ENCODE measurements at regions not wholly inside any gene's neighbourhood (a gene's known extent, or its start where the extent isn't known, plus 50 kb on each side); places are given as distances from the start of the nearest gene placed in this dataset.
"Not testable (repeated sequence)": the region's sequence is repeated elsewhere in the genome, so short reads cannot be mapped to it uniquely, and the experiment has no call there.

- DNase-seq, result no peak
Measured at GRCh38 chr14:22233377-22233776, 355.6 kb downstream of the DAD1 start.

DNA sequence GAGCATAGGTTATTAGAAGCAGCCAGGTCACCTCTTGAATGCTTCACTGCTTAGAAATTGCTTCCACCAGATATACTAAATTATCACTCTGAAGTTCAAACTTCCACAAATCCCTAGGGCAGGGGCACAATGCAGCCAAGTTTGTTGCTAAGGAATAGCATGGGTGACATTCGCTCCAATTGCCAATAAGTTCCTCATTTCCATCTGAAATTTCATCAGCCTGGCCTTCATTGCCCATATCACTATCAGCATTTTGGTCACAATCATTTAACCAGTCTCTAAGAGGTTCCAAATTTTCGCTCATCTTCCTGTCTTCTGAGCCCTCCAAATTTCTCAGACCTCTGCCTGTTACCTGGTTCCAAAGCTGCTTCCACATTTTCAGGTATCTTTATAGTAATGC is 356.1 kb downstream of the DAD1 start:
- no peak for DNase-seq

DNA sequence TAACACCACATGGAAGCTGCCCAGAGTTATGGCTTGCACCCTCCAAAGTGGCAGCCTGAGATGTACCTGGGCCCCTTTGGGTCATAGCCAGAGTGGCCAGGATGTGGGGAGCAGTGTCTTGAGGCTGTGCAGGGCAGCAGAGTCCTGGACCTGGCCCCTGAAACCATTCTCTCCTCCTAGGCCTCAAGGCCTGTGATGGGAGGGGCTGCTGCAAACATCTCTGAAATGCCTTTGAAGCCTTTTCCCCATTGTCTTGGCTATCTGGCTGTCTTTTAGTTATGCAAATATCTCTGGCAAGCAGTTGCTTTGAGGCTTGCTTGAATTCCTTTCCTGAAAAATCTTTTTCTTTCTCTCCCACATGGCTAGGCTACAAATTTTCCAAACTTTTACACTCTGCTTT is 356.5 kb downstream of the DAD1 start:
- no peak for DNase-seq

DNA sequence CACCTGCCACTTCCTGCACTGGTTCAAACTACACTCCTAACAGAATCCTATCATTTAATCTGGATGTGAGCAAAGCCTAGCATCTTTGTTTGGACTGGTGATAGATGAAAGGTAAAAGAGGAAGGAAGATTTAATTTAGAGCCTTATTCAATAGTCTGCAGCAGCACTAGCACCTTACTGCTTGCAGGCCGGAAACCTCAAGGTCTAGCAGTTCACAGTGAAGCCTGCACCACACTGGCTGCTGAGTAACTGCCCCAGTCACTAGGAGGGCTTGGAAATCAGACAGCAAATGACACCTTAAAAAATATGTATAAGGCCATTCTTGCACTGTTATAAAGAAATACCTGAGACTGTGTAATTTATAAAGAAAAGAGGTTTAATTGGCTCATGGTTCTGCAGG is 358.0 kb downstream of the DAD1 start:
- no peak for DNase-seq

DNA sequence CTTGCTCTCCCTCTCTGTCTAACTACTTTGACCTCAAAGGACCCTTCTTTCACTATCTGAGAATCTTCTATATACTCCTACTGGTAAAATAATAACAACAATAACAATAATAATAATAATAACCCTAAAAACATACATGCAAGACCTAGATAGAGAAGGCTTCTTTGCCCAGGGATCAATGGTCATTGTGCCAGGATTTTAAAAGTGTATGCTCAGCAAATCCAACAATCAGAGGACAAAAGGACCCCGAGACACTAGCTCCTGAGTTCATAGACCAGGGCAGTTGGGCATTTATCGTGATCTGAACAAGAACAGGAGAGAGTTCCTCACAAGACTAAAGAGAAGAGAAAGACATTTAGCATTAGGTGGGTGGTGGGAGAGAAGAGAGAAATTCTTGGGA is 358.5 kb downstream of the DAD1 start:
- no peak for DNase-seq

- no peak for DNase-seq
Measured at GRCh38 chr14:22227084-22227483, 361.9 kb downstream of the DAD1 start.

GRCh38 chr14:22226381-22226780 is 362.6 kb downstream of the DAD1 start:
- DNase-seq, result peak in 1 of 2 experiments; percentile 19

- DNase-seq, result no peak
Measured at GRCh38 chr14:22225516-22226140, 363.4 kb downstream of the DAD1 start.

DNA sequence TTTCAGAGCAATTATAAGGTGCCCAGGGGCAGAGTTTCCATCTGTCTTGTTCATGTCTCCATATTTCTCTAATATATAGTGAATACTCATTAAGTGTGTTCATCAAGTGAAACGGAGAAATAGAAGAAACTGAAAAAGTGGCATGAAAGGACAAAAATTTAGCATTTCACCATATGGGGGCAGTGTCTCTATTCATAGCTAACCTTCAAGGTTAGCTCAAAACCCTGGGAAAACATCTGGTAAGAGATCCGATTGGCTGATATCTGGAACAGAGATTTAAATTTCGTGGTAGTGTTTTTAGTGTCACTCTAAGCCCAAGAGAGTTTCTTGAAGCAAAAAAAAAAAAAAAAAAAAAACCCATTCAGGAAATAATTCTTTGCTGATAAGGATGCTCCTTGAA is 367.5 kb downstream of the DAD1 start:
- peak in 1 of 2 experiments; percentile 13 for DNase-seq

DNA sequence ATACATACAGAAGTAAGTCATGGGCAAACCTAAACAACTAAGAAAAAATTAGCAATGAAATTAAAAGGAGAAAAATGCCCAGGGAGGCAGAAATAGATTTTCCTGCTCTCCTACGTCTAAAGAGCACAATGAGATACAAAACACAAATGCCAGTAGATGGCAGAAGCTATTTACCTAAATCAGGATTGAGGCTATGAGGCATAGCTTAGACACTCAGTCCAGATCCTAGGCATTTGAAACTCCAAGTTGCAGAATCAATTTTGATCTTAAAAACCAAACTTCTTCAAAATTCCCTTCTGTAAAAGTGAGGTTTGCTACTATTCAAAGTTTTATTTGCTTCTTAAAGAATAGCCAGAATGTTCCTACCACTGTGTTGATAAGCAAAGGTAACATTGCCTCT is 368.6 kb downstream of the DAD1 start:
- DNase-seq, result no peak

- DNase-seq, result no peak
Measured at GRCh38 chr14:22218728-22219127, 370.3 kb downstream of the DAD1 start.

DNA sequence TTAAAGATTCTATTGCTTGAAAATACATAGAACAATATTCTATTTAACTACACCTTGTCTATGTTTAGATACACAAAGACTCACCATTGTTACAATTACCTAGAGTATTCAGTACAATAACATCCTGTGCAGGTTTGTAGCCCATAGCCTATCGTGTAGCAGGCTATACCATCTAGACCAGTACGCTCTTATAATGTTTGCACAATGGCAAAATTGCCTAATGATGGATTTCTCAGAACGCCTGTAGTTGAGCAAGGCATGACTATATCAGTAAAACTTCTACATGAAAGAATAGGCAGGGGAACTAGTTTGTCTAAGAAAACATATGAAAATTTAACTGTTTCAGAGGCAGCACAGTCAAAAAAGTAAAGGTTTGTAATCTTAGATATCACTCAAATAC is 375.9 kb downstream of the DAD1 start:
- DNase-seq, result no peak

DNA sequence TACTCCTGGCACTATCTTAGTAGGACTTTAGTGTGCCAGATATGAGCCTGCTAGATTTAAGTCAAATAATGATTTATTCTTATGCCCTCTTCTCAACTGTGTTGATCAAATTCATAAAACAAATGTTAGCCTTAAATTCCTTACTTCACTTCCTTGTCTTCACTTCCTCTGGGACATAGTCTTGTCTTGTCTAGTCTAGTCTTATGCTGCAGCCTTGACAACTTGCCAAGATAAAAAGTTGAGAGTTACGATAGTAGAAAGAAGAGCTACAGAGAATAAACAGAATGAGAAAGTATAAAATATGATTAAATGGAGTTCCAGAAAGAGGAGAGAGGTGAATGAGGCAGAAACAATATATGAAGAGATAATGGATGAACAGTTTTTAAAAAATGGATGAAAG is 378.1 kb downstream of the DAD1 start:
- no peak for DNase-seq

DNA sequence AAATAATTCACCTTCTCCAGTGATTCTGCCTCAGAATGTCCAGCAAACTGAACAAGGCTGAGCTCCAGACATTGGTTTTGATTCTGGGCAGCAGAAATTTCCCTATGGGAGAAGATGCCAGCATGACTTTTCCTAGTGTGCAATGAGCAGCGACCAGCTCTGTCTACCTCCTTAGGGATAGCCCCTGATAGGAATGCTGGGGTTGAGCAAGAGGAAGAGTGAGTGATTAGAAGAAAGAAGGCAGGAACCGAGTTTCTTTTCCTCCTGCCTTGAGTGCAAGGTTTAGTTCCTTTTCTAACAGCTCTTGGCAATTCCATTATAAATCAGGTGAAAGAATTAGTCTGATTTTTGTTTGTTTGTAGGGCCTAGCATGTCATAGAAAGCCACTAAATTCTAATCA is 379.0 kb downstream of the DAD1 start:
- DNase-seq, result no peak

- no peak for DNase-seq
Measured at GRCh38 chr14:22203036-22203435, 386.0 kb downstream of the DAD1 start.

DNA sequence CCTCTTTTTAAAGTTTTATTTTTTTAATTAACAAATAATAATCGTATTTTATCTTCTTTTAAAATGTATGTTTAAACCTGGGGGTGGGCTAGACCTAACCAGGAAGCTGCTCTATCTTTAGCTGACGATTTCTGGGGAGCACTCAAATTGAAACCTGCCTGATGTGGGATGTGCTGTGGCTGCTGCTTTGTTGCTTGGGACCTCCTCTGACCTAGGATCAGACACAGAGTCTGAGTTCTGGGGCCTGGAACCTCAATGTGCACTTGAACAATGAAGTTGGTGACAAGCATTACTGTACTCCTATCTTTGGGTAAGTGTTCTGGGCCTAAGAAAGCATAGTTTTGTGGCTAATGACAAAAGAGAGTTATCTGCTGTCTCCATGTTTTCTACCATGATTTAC is 386.7 kb downstream of the DAD1 start:
- no peak for DNase-seq

DNA sequence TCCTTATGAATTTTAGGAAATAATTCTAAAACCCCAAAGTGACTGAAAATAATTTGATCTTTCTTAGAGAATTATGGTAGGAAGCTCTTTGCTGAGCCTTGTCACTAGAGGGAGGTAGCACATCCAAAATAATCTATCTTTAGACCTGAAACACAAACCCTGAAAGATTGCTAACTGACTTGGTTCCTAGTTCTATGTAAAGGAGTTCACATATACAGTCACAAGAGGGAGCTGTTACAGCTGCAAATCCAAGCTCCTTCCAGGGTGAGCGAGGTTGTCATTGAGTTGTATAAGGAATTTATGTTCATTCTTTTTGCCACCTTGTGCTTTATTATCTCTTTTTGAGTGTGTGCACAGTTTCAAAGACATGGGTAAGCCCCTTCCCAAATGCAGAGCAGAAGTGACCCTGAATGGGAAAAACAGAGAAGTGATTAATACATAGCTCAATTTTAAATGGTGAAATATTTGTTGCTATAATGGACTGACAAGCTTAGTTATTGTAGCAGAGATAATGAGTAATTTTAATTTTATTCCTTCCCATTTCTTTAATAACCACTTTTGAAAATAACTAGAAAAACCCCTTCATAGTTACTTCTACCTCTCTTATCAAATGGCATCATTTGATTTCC is 387.9 kb downstream of the DAD1 start:
- DNase-seq, result peak in 1 of 2 experiments; percentile 54

- DNase-seq, result not testable (repeated sequence)
Measured at GRCh38 chr14:22200131-22200530, 388.9 kb downstream of the DAD1 start.

- DNase-seq, result no peak
Measured at GRCh38 chr14:22194664-22195063, 394.4 kb downstream of the DAD1 start.

GRCh38 chr14:22190411-22191191 is 398.4 kb downstream of the DAD1 start:
- DNase-seq, result no peak

- DNase-seq, result no peak
Measured at GRCh38 chr14:22189881-22190280, 399.1 kb downstream of the DAD1 start.

DNA sequence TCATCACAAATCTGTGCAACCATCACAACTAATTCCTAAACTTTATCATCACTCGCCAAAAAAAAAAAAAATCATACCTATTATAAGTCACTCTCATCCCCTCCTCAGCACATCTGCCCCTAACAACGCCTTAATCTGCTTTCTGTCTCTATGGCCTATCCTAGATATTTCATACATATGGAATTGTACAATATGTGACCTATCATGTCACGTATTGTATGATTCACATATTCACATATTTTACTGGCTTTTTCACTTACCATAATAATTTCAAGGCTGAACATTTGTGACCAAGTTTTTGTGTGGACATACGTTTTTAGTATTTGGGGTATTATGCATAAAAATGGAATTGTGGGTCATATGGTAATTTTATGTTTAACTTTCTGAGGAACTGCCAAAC is 400.7 kb downstream of the DAD1 start:
- no peak for DNase-seq

DNA sequence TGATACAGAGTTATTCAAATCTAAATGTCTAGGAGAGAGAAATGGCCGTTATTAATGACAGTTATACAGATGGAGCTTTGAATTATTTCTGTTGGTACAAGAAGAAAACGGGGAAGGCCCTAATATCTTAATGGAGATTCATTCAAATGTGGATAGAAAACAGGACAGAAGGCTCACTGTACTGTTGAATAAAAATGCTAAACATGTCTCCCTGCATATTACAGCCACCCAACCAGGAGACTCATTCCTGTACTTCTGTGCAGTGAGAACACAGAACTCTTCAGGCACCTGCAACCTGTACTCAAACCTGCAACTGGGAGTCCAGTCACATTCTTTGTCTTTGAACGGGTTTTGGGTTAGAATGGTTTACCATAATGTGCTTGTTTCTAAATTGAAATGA is 403.2 kb downstream of the DAD1 start:
- no peak for DNase-seq

DNA sequence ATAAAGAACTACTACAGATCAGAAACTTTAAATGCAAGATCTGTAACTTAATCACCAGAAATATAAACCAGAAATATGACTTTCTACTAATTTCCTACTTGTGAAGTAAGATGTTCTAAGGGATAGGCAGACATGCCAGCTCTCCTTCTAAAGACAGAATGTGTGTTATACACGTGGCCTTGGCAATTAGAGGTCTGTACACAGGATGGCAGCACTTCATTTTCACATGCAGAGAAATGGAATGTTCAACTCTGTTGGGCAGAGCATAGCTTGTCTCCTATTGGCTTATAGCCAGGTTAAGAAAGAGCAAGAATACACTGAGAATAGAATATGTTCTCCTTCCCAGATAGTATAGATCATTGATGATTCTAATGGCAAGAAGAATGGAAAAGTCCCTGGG is 403.8 kb downstream of the DAD1 start:
- peak in 1 of 2 experiments; percentile 10 for DNase-seq

Data from NCI-H524 (cell line).